OCI-LY1 (cell line): ENCODE measurements at regions not wholly inside any gene's neighbourhood (a gene's known extent, or its start where the extent isn't known, plus 50 kb on each side); places are given as distances from the start of the nearest gene placed in this dataset.

ENCODE experiments used
- EZH2 ChIP-seq: fragments of 200-600 bp; sonication (generic), shearing (Covaris generic); IDR thresholded peaks from 2 replicates; pipeline ENCODE4 v1.8.0; 2017; ENCODE audit warnings: borderline replicate concordance, mixed run types, mild to moderate bottlenecking, antibody characterized with exemption, low read length, moderate library complexity, mixed read lengths
- TF ChIP-seq, protein P1 (sequence below): fragments of 200-600 bp; sonication (generic), shearing (Covaris generic); IDR thresholded peaks from 2 replicates; pipeline ENCODE4 v1.5.1; 2017; ENCODE audit warnings: mild to moderate bottlenecking, antibody characterized with exemption, low read length, moderate library complexity, mixed read lengths

DNA sequence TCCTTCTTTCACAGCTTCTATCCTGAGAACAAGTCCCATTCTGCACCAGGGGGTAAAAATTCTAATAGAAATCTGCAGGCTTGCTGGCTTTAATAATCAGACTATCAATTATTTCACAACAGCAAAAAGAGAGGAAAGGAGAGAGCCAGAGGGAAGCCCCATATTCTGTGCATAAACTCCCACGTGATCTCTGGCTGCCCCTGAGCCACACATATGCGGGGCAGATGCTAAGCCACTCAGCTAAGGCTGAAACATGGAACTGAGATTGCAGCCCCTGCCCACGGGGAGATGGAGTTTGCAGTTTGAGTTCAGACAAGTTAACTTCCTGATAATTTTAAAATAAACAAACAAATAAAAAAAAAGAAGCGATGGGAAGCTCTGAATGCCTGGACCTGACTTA is 254.4 kb upstream of the CCDC196 start:
- no peak for TF ChIP-seq EZH2
- TF ChIP-seq, protein P1, sequence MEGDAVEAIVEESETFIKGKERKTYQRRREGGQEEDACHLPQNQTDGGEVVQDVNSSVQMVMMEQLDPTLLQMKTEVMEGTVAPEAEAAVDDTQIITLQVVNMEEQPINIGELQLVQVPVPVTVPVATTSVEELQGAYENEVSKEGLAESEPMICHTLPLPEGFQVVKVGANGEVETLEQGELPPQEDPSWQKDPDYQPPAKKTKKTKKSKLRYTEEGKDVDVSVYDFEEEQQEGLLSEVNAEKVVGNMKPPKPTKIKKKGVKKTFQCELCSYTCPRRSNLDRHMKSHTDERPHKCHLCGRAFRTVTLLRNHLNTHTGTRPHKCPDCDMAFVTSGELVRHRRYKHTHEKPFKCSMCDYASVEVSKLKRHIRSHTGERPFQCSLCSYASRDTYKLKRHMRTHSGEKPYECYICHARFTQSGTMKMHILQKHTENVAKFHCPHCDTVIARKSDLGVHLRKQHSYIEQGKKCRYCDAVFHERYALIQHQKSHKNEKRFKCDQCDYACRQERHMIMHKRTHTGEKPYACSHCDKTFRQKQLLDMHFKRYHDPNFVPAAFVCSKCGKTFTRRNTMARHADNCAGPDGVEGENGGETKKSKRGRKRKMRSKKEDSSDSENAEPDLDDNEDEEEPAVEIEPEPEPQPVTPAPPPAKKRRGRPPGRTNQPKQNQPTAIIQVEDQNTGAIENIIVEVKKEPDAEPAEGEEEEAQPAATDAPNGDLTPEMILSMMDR = no peak
